Right renal cortex interstitium (tissue), 3 donors: ENCODE measurements at regions not wholly inside any gene's neighbourhood (a gene's known extent, or its start where the extent isn't known, plus 50 kb on each side); places are given as distances from the start of the nearest gene placed in this dataset.

ENCODE experiments used
- DNase-seq, 3 donors: peaks; one replicate each; pipeline ENCODE4 v3.0.0-alpha.2; 2013; ENCODE audit warnings: low read depth in 3 of 3, low spot score in 2 of 3

- no peak for DNase-seq
Observed at GRCh38 chr4:101596781-101597552, 193.6 kb upstream of the BANK1 start.

GRCh38 chr4:101594588-101594987 lies 195.9 kb upstream of the BANK1 start:
- no peak for DNase-seq

- DNase-seq: no peak
Observed at GRCh38 chr4:101593666-101594065, 196.9 kb upstream of the BANK1 start.

GRCh38 chr4:101584306-101584705 lies 206.2 kb upstream of the BANK1 start:
- no peak for DNase-seq

GRCh38 chr4:101563126-101563525 lies 215.8 kb upstream of the PPP3CA start:
- DNase-seq: no peak

- no peak for DNase-seq
Observed at GRCh38 chr4:101556842-101557241, 209.5 kb upstream of the PPP3CA start.

GRCh38 chr4:101555341-101555880 lies 208.1 kb upstream of the PPP3CA start:
- DNase-seq: no peak

- DNase-seq: no peak
Observed at GRCh38 chr4:101540336-101540735, 193.0 kb upstream of the PPP3CA start.

- DNase-seq: no peak
Observed at GRCh38 chr4:101528526-101528925, 181.2 kb upstream of the PPP3CA start.

- DNase-seq: no peak
Observed at GRCh38 chr4:101527188-101527587, 179.9 kb upstream of the PPP3CA start.

GRCh38 chr4:101515566-101515965 lies 168.2 kb upstream of the PPP3CA start:
- DNase-seq: no peak

GRCh38 chr4:101515099-101515498 lies 167.8 kb upstream of the PPP3CA start:
- no peak for DNase-seq

- no peak for DNase-seq
Observed at GRCh38 chr4:101512416-101512815, 165.1 kb upstream of the PPP3CA start.

- no peak for DNase-seq
Observed at GRCh38 chr4:101501421-101501820, 154.1 kb upstream of the PPP3CA start.

- DNase-seq: no peak
Observed at GRCh38 chr4:101500742-101501141, 153.4 kb upstream of the PPP3CA start.

- no peak for DNase-seq
Observed at GRCh38 chr4:101475246-101475645, 127.9 kb upstream of the PPP3CA start.

GRCh38 chr4:101471201-101471600 lies 123.9 kb upstream of the PPP3CA start:
- no peak for DNase-seq

GRCh38 chr4:101464596-101464995 lies 117.3 kb upstream of the PPP3CA start:
- DNase-seq: no peak

- DNase-seq: no peak
Observed at GRCh38 chr4:101458914-101459313, 111.6 kb upstream of the PPP3CA start.

- DNase-seq: no peak
Observed at GRCh38 chr4:101458473-101458872, 111.1 kb upstream of the PPP3CA start.

- DNase-seq: no peak
Observed at GRCh38 chr4:101451086-101451485, 103.8 kb upstream of the PPP3CA start.

GRCh38 chr4:101441446-101441845 lies 94.1 kb upstream of the PPP3CA start:
- DNase-seq: no peak

- DNase-seq: no peak
Observed at GRCh38 chr4:101439926-101440325, 92.6 kb upstream of the PPP3CA start.
